Activated CD4-positive, CD25-positive, alpha-beta regulatory T cell (primary cell): ENCODE measurements at regions not wholly inside any gene's neighbourhood (a gene's known extent, or its start where the extent isn't known, plus 50 kb on each side); places are given as distances from the start of the nearest gene placed in this dataset.
"Not testable (repeated sequence)": the region's sequence is repeated elsewhere in the genome, so short reads cannot be mapped to it uniquely, and the experiment has no call there.

Source experiments
- DNase-seq, 4 experiments: peaks; one replicate each; lab custom pipeline; 2025; lab: John Stamatoyannopoulos, UW

DNA sequence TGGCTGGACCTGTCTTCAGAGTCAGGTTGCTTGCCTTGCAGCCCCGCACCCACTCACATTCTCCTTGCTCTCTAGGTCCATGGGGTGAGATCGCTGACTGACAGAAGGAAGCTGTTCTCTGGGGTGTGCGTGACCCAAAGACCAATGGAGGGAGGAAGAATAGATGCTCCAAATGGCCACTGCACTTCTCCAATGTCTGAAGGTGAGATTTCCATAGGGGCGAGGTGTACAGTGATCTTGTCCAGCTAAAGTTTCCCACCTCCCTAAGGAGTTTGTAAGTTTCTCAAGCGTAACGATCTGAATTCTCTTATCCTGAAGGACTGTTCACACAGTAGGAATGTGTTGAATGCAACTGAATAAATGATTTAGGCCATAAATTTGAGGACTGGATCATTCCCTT lies 211.9 kb upstream of the IRF2BP2 start:
- no peak for DNase-seq

GRCh38 chr1:234820597-234820996 lies 210.6 kb upstream of the IRF2BP2 start:
- no peak for DNase-seq

- DNase-seq: not testable (repeated sequence)
These were observed 209.9 kb upstream of the IRF2BP2 start for GRCh38 chr1:234819845-234820244.

GRCh38 chr1:234818040-234818387 lies 208.0 kb upstream of the IRF2BP2 start:
- not testable (repeated sequence) for DNase-seq

DNA sequence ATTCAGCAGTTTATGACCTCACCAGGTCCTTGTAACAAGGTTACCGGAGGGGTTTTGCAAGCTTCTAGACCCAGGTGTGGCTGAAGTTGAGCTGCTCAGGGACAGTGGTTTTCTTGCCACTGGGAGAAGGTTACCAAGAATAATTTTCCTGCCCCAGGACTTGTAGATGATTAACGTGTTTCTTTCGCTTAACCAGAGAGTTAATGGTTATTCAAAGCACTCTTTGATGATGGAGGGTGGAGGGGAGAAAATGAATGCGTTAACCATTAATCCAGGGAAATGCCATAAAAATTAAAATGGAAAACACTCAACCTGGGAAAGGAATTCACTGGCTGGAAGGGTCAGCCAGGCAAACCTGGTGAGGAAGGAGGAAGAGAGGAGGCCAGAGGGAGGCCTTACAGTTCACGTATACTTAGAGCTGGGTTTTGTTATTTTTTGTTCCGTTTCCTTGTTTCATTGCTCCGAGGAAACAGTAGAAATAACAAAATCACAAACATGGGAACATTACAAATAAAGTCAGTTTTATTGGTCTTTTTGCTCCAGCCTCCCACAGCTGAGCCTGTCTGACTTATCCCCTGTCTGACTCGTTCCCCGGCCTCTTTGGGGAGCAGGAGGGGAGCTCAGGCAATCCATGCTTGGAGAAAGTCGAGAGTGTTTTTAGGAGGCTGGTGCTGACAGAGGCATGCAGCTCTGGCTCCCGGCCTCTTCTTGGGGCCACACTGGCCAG lies 207.5 kb upstream of the IRF2BP2 start:
- not testable (repeated sequence) for DNase-seq

- DNase-seq: not testable (repeated sequence)
These were observed 206.9 kb upstream of the IRF2BP2 start for GRCh38 chr1:234816864-234817263.

- not testable (repeated sequence) for DNase-seq
These were observed 206.3 kb upstream of the IRF2BP2 start for GRCh38 chr1:234816186-234816851.

DNA sequence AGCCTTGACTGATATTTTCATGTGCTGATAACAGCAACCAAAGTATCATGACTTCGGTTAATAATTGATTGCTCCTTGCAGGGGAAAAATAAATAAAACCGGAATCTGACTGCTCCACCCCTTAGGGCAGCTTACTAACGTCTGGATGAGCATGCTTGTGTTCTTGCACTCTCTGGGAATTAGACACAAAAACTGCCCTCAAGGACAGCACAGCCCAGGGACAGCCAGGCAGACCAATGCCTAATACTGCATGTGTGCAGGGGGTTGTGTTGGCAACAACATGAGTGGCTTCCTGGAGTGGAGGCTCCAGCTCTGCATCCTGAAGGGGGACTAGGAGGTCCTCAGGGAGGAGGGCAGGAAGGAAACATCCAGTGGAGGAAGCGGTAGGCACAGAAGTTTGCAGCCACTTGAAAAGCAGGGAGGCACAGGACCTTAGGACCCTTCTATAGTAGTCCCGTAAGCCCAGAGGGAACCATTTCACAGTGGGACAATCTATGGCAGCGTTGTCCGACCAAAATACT lies 205.4 kb upstream of the IRF2BP2 start:
- not testable (repeated sequence) for DNase-seq

DNA sequence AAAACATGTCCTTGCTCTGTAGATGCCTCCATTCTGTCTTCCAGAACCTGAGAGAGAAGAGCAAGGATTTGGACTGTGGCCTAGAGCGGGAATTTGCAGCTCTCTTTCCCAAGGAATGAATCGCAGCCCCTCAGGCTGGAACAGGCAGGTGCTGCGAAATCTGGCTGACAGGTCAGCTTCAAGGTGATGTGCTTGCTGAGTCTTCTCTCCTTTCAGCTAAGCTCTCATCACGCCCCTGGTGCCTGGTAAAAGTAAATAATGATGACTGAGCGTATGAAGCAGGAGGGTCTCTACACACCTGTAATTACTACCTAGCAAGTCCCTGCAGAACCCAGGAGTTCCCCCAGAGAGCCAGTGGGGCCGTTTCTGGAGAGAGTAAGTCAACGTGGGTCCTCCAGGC lies 204.3 kb upstream of the IRF2BP2 start:
- not testable (repeated sequence) for DNase-seq

DNA sequence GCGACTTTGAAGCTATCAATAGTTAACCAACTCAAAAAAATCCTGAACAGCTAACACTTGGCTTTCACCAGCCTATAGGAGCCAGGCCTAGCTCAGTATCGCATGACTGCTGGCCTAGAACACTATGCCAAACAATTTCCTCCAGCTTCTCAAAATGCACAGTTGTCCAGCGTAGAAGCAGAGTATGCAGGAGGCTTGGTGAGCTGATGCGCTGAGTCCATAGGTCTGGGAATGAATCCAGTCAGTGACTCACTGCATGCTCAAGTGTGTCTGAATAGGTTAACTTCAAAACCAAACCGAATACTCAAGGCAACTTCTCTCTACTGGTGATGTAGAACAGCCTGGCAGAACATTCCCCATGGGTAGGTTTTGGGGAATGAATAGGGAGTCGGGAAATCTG lies 201.8 kb upstream of the IRF2BP2 start:
- DNase-seq: not testable (repeated sequence)

DNA sequence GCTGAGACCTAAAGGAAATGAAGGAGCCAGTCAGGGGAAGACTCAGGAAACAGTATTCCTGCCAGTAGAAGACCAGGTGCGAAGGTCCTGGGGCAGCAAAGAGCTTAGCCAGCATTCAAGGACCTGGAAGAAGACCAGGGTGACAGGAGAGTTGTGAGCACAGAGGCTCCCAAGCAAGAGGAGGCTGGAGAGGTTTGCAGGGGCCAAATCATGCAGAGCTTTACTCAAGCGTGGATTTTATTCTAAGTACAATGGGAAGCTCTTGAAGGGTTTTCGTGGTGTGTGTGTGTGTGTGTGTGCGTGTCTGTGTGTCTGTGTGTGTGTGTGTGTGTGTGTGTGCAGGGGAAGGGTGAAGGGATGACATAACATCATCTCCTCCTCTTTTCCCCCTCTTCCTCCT lies 200.7 kb upstream of the IRF2BP2 start:
- not testable (repeated sequence) for DNase-seq

DNA sequence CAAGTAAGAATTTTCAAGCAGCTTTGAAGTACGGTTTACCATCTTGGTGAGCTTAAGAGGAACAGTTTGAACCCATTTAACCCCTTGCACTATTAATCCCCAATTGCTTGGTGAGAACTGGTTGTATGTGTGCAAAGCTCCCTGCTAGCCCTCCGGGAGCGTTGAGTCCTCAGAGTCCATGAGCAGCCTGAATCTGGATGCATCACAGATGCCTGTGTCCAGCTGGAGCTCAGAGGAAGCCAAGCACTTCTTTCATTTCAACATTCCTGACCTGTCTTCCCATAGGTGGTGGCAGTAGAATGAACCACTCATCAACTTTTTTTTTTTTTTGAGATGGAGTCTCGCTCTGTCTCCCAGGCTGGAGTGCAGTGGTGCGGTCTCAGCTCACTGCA lies 199.9 kb upstream of the IRF2BP2 start:
- DNase-seq: not testable (repeated sequence)

- not testable (repeated sequence) for DNase-seq
These were observed 199.2 kb upstream of the IRF2BP2 start for GRCh38 chr1:234808943-234809853.

GRCh38 chr1:234808459-234808858 lies 198.5 kb upstream of the IRF2BP2 start:
- DNase-seq: not testable (repeated sequence)

- not testable (repeated sequence) for DNase-seq
These were observed 197.7 kb upstream of the IRF2BP2 start for GRCh38 chr1:234807705-234808104.

DNA sequence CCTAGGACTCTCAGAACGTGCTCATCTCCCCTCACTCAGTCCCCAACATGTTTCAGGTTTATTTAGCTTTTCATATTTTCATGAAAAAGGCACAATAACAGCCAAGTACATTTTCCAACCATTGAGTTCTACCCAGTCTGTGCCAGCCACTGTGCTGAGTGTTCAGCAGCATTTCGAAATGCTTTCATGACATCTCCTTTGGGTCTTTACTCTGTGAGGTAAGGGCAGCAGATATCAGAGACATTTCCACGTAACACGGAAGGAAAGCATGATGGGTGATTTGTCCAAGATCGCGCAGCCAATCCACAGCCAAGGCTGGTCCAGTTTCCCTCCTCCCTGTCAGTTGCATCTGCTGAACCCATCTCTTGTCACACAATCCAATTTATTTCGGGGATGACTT lies 192.6 kb upstream of the IRF2BP2 start:
- DNase-seq: not testable (repeated sequence)

GRCh38 chr1:234801636-234802035 lies 191.7 kb upstream of the IRF2BP2 start:
- DNase-seq: not testable (repeated sequence)

GRCh38 chr1:234801147-234801546 lies 191.2 kb upstream of the IRF2BP2 start:
- not testable (repeated sequence) for DNase-seq

GRCh38 chr1:234800563-234800962 lies 190.6 kb upstream of the IRF2BP2 start:
- not testable (repeated sequence) for DNase-seq

GRCh38 chr1:234799021-234799689 lies 189.2 kb upstream of the IRF2BP2 start:
- DNase-seq: not testable (repeated sequence)

DNA sequence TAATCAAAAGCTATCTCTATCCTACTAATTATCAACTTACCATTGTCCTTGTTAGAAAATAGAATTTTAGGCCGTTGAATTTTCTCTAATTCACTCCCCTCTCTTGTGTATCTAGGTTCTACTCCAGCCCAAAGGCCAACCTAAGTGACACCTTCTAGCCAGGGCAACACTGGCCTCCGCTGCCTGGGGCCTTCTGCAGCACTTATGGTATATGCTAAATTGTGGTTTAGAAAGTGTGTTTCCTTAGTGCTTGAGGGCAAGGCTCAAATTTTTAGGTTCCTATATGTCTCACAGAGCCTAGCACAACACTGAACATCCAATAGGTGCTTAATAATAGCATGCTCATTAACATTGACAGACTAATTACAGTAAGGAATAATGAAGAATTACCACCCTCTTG lies 187.2 kb upstream of the IRF2BP2 start:
- DNase-seq: not testable (repeated sequence)

- DNase-seq: not testable (repeated sequence)
These were observed 186.4 kb upstream of the IRF2BP2 start for GRCh38 chr1:234796438-234796792.
